Upper lobe of left lung (tissue), 4 donors: ENCODE measurements at regions not wholly inside any gene's neighbourhood (a gene's known extent, or its start where the extent isn't known, plus 50 kb on each side); places are given as distances from the start of the nearest gene placed in this dataset.

Source experiments
- CTCF ChIP-seq, 6 experiments: fragments of 450-650 bp in 4 of 6; fragments of 200-600 bp in 2 of 6; sonication (generic) in 2 of 6; IDR thresholded peaks; one replicate each; pipeline ENCODE4 v1.5.1; 2016 to 2019; ENCODE audit warnings: antibody characterized with exemption in 6 of 6
- EP300 ChIP-seq, 4 donors: sonication (generic); formaldehyde crosslinking; IDR thresholded peaks; one replicate each; pipeline ENCODE4 v1.5.1; 2017; ENCODE audit warnings: antibody characterized with exemption in 4 of 4, control low read depth in 2 of 4
- POLR2A ChIP-seq, 4 donors: fragments of 450-650 bp; IDR thresholded peaks; one replicate each; pipeline ENCODE4 v1.5.1; 2016 to 2017; ENCODE audit warnings: antibody characterized with exemption in 4 of 4, mild to moderate bottlenecking in 2 of 4

- no peak for TF ChIP-seq CTCF (IDR thresholded peaks at IDR 0.05)
- TF ChIP-seq POLR2A (IDR thresholded peaks at IDR 0.05) = no peak
- TF ChIP-seq EP300 (IDR thresholded peaks at IDR 0.05) = no peak
Observed at GRCh38 chr11:109604481-109605400, 182.8 kb downstream of the C11orf87 start.
